ENCODE measurements at regions not wholly inside any gene's neighbourhood (a gene's known extent, or its start where the extent isn't known, plus 50 kb on each side); places are given as distances from the start of the nearest gene placed in this dataset.

DNA sequence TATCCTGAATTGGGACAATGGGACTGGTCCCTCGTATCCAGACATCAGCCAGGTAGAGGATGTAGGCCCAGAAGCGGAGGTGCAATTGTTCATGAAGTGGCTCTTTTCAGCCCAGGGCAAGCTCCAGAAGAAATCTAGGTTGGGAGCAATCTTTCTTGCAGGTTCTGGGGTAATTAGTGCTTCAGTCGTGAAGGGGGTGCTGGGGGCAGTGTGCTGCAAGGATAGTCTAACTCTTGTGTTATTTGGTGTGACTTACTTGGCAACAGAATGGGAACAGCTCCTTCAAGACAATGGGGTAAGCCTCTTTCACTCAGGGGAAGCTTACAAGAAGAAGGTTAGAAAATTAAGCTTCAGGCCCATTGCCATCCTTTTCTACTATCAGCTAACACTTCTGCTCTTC lies 273.0 kb downstream of the DIPK2A start:
- no peaks in the 10 kb centered on the region for H3K27me3 ChIP-seq (ENCODE audit: low read length)
- H2AFZ ChIP-seq (ENCODE audit: low read length) = no peak overlapping the region
- no peaks in the 10 kb centered on the region; the same call in 1 of the 2 replicates for H3K9me2 ChIP-seq (replicated peaks; ENCODE audit: insufficient read depth, low read length)
- H3K4me3 ChIP-seq (ENCODE audit: low read length) = no peak overlapping the region
- H3K27ac ChIP-seq (ENCODE audit: low read length) = no peak overlapping the region
- no peaks in the 10 kb centered on the region for H4K20me1 ChIP-seq (ENCODE audit: insufficient read depth, low read depth, low read length)
- H3K4me1 ChIP-seq (ENCODE audit: low read length) = no peaks in the 10 kb centered on the region
- H3K9ac ChIP-seq (ENCODE audit: low read length) = no peak overlapping the region
- no peaks in the 10 kb centered on the region for H3K36me3 ChIP-seq (ENCODE audit: insufficient read depth, low read length)
- no peaks in the 10 kb centered on the region for H3K9me3 ChIP-seq (ENCODE audit: low read length)
- no peak overlapping the region for H3K4me2 ChIP-seq (ENCODE audit: low read depth, low read length, poor library complexity, severe bottlenecking)
- no peaks in the 10 kb centered on the region for H3K79me2 ChIP-seq (ENCODE audit: low read length)
- no peak for DNase-seq

DNA sequence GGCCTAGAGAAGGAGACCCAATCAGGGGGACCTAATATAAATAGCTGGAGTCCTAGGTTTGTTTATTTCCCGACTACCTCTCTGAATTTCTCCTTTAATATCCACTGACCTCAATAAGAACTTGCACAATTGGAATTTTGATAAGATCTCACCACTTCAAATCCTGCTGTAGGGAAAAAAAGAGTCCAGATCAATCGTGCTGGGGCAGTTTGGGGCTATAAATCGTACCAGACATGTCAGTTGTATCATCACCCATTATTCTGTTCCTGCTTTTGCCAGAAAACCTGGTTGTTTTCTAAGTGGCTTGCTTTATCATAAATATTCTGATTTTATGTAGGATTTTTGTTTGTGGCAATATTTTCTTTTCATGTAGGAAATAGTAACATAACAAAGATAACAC lies 281.3 kb downstream of the DIPK2A start:
- H3K4me3 ChIP-seq (ENCODE audit: low read length) = no peak overlapping the region
- no peak overlapping the region for H3K9ac ChIP-seq (ENCODE audit: low read length)
- no peak for DNase-seq
- H3K27ac ChIP-seq (ENCODE audit: low read length) = no peak overlapping the region
- no peaks in the 10 kb centered on the region for H3K4me1 ChIP-seq (ENCODE audit: low read length)
- no peaks in the 10 kb centered on the region; the same call in 1 of the 2 replicates for H3K9me3 ChIP-seq (ENCODE audit: low read length)
- no peak overlapping the region for H3K4me2 ChIP-seq (ENCODE audit: low read depth, low read length, poor library complexity, severe bottlenecking)
- no peaks in the 10 kb centered on the region for H3K79me2 ChIP-seq (ENCODE audit: low read length)
- no peak overlapping the region for H2AFZ ChIP-seq (ENCODE audit: low read length)
- no peaks in the 10 kb centered on the region for H3K36me3 ChIP-seq (ENCODE audit: insufficient read depth, low read length)
- no peaks in the 10 kb centered on the region for H4K20me1 ChIP-seq (ENCODE audit: insufficient read depth, low read depth, low read length)
- H3K27me3 ChIP-seq (ENCODE audit: low read length) = no peaks in the 10 kb centered on the region
- H3K9me2 ChIP-seq (replicated peaks; ENCODE audit: insufficient read depth, low read length) = no peaks in the 10 kb centered on the region

DNA sequence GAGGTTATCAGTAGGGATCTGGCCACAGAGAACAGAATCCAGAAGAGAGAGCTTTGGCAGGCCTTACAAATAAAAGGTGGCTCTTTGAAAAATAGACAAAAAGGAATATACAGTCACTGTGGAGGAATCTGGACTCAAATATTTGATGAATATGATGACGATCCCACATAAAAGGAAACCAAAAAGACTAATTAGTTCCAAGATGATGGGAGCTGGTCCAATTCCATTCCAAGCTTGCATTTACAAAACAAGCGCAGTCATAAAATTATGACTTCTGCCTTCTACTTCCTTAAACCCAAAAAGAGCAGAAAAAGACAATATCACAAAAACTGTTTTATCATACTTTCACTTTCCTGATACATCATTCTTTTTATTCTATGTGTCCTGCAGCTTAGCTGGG lies 285.8 kb downstream of the DIPK2A start:
- Histone ChIP-seq H3K27ac (ENCODE audit: low read length) (no peak overlapping the region), H4K20me1 (ENCODE audit: insufficient read depth, low read depth, low read length) (no peaks in the 10 kb centered on the region), H3K27me3 (ENCODE audit: low read length) (no peaks in the 10 kb centered on the region), H3K4me1 (ENCODE audit: low read length) (no peaks in the 10 kb centered on the region), H3K4me3 (ENCODE audit: low read length) (no peak overlapping the region), H3K4me2 (ENCODE audit: low read depth, low read length, poor library complexity, severe bottlenecking) (no peak overlapping the region), H3K9ac (ENCODE audit: low read length) (no peak overlapping the region), H3K79me2 (ENCODE audit: low read length) (no peaks in the 10 kb centered on the region), H3K9me3 (ENCODE audit: low read length) (no peaks in the 10 kb centered on the region; the same call in 1 of the 2 replicates), H3K9me2 (replicated peaks; ENCODE audit: insufficient read depth, low read length) (no peaks in the 10 kb centered on the region), H2AFZ (ENCODE audit: low read length) (no peak overlapping the region), H3K36me3 (ENCODE audit: insufficient read depth, low read length) (no peaks in the 10 kb centered on the region)
- DNase-seq = no peak

DNA sequence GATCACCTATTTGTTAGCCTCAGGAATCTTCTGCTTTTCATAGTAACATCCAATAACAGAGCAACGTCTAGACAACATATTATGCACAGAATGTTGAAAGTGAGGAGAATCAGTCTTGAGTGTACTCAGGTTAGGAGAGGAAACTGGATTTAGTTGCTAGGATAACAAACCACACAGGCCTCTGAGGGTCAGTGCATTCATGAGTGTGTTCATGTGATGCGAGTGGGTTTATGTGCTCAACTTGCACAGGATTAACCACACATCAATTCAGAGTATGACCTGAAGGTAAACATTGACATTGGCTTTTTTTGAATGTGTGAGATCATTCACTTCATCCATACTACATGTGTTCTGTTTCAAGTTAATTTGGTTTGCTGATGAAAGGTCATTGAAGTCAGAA lies 287.6 kb downstream of the DIPK2A start:
- Histone ChIP-seq H4K20me1 (ENCODE audit: insufficient read depth, low read depth, low read length) (no peaks in the 10 kb centered on the region), H3K9ac (ENCODE audit: low read length) (no peak overlapping the region), H3K27ac (ENCODE audit: low read length) (no peak overlapping the region), H3K4me2 (ENCODE audit: low read depth, low read length, poor library complexity, severe bottlenecking) (no peak overlapping the region), H2AFZ (ENCODE audit: low read length) (no peak overlapping the region), H3K9me2 (replicated peaks; ENCODE audit: insufficient read depth, low read length) (no peaks in the 10 kb centered on the region), H3K36me3 (ENCODE audit: insufficient read depth, low read length) (no peaks in the 10 kb centered on the region), H3K79me2 (ENCODE audit: low read length) (no peaks in the 10 kb centered on the region), H3K4me3 (ENCODE audit: low read length) (no peak overlapping the region), H3K4me1 (ENCODE audit: low read length) (no peaks in the 10 kb centered on the region), H3K9me3 (ENCODE audit: low read length) (no peaks in the 10 kb centered on the region; the same call in 1 of the 2 replicates), H3K27me3 (ENCODE audit: low read length) (no peaks in the 10 kb centered on the region)
- no peak for DNase-seq

DNA sequence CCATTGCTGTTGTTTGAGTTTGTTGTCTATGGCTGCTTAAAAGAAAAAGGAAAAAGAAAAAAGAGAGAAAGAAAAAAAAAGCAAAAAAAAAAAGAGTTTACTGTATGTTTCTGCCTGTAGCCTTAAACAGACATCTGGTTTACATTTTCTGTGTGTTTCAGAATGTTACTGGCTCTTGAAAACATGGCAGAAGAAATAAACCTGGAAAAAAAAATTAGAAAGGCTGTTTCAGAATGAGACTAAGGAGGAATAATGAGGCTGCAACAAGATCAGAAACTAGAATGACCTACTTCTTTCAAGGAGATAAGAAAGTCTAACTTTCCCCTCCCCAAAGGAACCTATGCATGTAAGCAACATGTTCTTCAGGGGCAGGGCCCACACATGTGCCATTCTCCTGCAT lies 292.1 kb downstream of the DIPK2A start:
- Histone ChIP-seq H3K79me2 (ENCODE audit: low read length) (no peaks in the 10 kb centered on the region), H3K27me3 (ENCODE audit: low read length) (no peaks in the 10 kb centered on the region), H4K20me1 (ENCODE audit: insufficient read depth, low read depth, low read length) (no peaks in the 10 kb centered on the region), H3K9ac (ENCODE audit: low read length) (no peak overlapping the region), H3K4me1 (ENCODE audit: low read length) (no peaks in the 10 kb centered on the region), H3K9me3 (ENCODE audit: low read length) (no peaks in the 10 kb centered on the region), H3K4me3 (ENCODE audit: low read length) (no peak overlapping the region), H3K9me2 (replicated peaks; ENCODE audit: insufficient read depth, low read length) (no peaks in the 10 kb centered on the region), H3K27ac (ENCODE audit: low read length) (no peak overlapping the region), H3K36me3 (ENCODE audit: insufficient read depth, low read length) (no peaks in the 10 kb centered on the region), H2AFZ (ENCODE audit: low read length) (no peak overlapping the region), H3K4me2 (ENCODE audit: low read depth, low read length, poor library complexity, severe bottlenecking) (no peak overlapping the region)
- DNase-seq = no peak

DNA sequence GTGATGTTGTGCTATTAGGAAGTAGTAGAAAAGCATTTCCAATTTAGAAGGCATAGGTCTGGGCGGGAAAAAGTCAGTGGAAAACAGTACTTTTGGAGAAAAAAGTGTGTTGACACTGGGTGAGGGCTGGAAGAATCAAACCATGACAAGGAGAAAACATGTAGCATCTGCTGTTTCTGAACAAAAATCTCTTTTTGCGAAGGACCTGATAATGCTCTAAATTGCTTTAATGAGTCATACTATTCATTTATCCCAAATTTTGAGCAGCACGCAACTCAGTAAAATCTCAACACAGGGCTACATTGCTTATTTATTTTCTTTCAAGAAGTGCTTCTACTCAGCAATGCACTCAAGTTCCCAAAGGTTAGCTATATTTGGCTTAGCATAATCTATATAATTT lies 292.7 kb downstream of the DIPK2A start:
- H3K9ac ChIP-seq (ENCODE audit: low read length) = no peak overlapping the region
- H3K9me3 ChIP-seq (ENCODE audit: low read length) = no peaks in the 10 kb centered on the region
- no peaks in the 10 kb centered on the region for H3K9me2 ChIP-seq (replicated peaks; ENCODE audit: insufficient read depth, low read length)
- no peaks in the 10 kb centered on the region for H4K20me1 ChIP-seq (ENCODE audit: insufficient read depth, low read depth, low read length)
- no peaks in the 10 kb centered on the region for H3K27me3 ChIP-seq (ENCODE audit: low read length)
- no peaks in the 10 kb centered on the region for H3K79me2 ChIP-seq (ENCODE audit: low read length)
- DNase-seq = no peak
- no peaks in the 10 kb centered on the region for H3K4me1 ChIP-seq (ENCODE audit: low read length)
- no peaks in the 10 kb centered on the region for H3K36me3 ChIP-seq (ENCODE audit: insufficient read depth, low read length)
- no peak overlapping the region for H3K27ac ChIP-seq (ENCODE audit: low read length)
- no peak overlapping the region for H3K4me3 ChIP-seq (ENCODE audit: low read length)
- H2AFZ ChIP-seq (ENCODE audit: low read length) = no peak overlapping the region
- no peak overlapping the region for H3K4me2 ChIP-seq (ENCODE audit: low read depth, low read length, poor library complexity, severe bottlenecking)

DNA sequence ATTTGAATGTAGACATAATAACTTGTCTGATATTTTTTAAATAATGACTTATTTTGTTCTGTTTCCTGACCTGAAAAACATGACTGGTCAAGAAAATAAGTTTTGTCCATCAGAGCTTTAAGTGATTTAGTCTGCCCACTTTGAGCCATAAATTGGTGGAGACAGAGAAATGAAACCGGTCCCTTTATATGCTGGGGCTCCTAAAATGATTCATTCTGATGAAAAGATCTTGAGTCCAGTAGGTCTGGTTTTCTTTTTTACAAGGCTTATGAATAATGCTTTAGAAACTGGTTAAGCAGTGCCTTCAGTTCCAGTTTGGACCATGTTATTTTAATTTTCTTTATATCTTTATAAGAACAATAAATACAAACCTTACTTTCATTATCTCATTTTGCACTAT lies 293.2 kb downstream of the DIPK2A start:
- no peak for DNase-seq
- no peaks in the 10 kb centered on the region for H3K4me1 ChIP-seq (ENCODE audit: low read length)
- H3K9me3 ChIP-seq (ENCODE audit: low read length) = no peaks in the 10 kb centered on the region
- no peak overlapping the region for H2AFZ ChIP-seq (ENCODE audit: low read length)
- H3K36me3 ChIP-seq (ENCODE audit: insufficient read depth, low read length) = no peaks in the 10 kb centered on the region
- H4K20me1 ChIP-seq (ENCODE audit: insufficient read depth, low read depth, low read length) = no peaks in the 10 kb centered on the region
- H3K79me2 ChIP-seq (ENCODE audit: low read length) = no peaks in the 10 kb centered on the region
- no peak overlapping the region for H3K9ac ChIP-seq (ENCODE audit: low read length)
- no peaks in the 10 kb centered on the region for H3K9me2 ChIP-seq (replicated peaks; ENCODE audit: insufficient read depth, low read length)
- H3K27me3 ChIP-seq (ENCODE audit: low read length) = no peaks in the 10 kb centered on the region
- no peak overlapping the region for H3K4me2 ChIP-seq (ENCODE audit: low read depth, low read length, poor library complexity, severe bottlenecking)
- no peak overlapping the region for H3K4me3 ChIP-seq (ENCODE audit: low read length)
- H3K27ac ChIP-seq (ENCODE audit: low read length) = no peak overlapping the region

DNA sequence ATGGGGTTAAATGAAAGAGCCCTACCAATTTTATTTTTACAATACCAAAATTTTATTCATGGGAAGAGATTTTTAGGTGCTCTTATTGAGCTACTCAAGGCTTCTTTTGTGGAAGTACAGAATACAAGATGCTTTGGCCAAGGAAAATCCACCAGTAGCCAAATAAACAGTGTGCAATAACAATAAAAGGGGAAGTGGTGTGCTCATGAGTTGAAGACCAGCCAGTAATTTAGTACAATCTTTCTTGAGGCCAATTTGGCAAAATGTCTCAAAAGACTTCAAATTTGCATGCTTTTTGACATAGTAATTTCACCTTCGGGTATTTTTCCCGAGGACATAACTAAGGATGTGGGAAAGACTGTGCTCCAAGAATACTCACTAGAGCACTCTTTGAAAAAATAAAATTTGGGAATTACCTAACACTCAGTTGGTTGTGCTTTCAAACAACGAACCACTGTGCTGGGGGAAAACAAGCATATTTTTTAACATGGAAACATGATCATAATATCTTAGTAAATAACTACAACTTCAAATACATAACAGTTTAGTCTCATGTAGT lies 294.0 kb downstream of the DIPK2A start:
- Histone ChIP-seq H3K9ac (ENCODE audit: low read length) (no peak overlapping the region), H3K9me3 (ENCODE audit: low read length) (no peaks in the 10 kb centered on the region), H3K36me3 (ENCODE audit: insufficient read depth, low read length) (no peaks in the 10 kb centered on the region), H3K27ac (ENCODE audit: low read length) (no peak overlapping the region), H3K4me3 (ENCODE audit: low read length) (no peak overlapping the region), H3K27me3 (ENCODE audit: low read length) (no peaks in the 10 kb centered on the region), H3K4me2 (ENCODE audit: low read depth, low read length, poor library complexity, severe bottlenecking) (no peak overlapping the region), H2AFZ (ENCODE audit: low read length) (no peak overlapping the region), H3K79me2 (ENCODE audit: low read length) (no peaks in the 10 kb centered on the region), H3K4me1 (ENCODE audit: low read length) (no peaks in the 10 kb centered on the region), H3K9me2 (replicated peaks; ENCODE audit: insufficient read depth, low read length) (no peaks in the 10 kb centered on the region), H4K20me1 (ENCODE audit: insufficient read depth, low read depth, low read length) (no peaks in the 10 kb centered on the region)
- no peak for DNase-seq

DNA sequence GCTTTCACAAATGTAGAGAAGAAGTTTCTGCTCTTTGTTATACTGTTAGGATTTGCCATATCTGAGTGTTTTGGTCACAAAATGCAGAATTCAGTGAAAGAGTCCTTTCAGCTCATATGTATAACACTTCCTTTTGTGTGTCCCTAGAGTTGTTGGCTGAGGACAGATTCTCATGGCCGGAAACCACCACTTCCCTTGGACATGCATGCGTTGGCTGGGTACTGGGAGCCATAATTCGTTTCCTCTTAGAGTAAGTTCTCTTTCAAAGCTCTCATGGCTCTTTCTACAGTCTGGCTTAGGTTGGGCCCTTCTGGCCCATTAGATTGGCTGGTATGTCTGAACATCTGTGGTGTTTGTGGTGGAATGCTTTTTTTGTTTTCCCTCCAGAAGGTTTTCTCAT lies 298.5 kb downstream of the DIPK2A start:
- H4K20me1 ChIP-seq (ENCODE audit: insufficient read depth, low read depth, low read length) = no peaks in the 10 kb centered on the region
- no peak overlapping the region for H3K9ac ChIP-seq (ENCODE audit: low read length)
- H2AFZ ChIP-seq (ENCODE audit: low read length) = no peak overlapping the region
- no peaks in the 10 kb centered on the region for H3K9me2 ChIP-seq (replicated peaks; ENCODE audit: insufficient read depth, low read length)
- no peak overlapping the region for H3K4me2 ChIP-seq (ENCODE audit: low read depth, low read length, poor library complexity, severe bottlenecking)
- no peaks in the 10 kb centered on the region for H3K79me2 ChIP-seq (ENCODE audit: low read length)
- no peak for DNase-seq
- no peaks in the 10 kb centered on the region for H3K36me3 ChIP-seq (ENCODE audit: insufficient read depth, low read length)
- H3K27ac ChIP-seq (ENCODE audit: low read length) = no peak overlapping the region
- H3K9me3 ChIP-seq (ENCODE audit: low read length) = no peaks in the 10 kb centered on the region
- no peaks in the 10 kb centered on the region for H3K27me3 ChIP-seq (ENCODE audit: low read length)
- H3K4me1 ChIP-seq (ENCODE audit: low read length) = no peaks in the 10 kb centered on the region
- H3K4me3 ChIP-seq (ENCODE audit: low read length) = no peak overlapping the region

All from Karpas-422 (cell line).